OCI-LY1 (cell line): ENCODE measurements at regions not wholly inside any gene's neighbourhood (a gene's known extent, or its start where the extent isn't known, plus 50 kb on each side); places are given as distances from the start of the nearest gene placed in this dataset.

Experiments
- H2AFZ ChIP-seq: fragments of 200-600 bp; sonication (generic), shearing (Covaris generic); 2 replicates; pipeline ENCODE4 v1.6.0; 2014; ENCODE audit warnings: antibody characterized with exemption, mild to moderate bottlenecking, low read length
- H3F3A ChIP-seq: fragments of 200-600 bp; sonication (generic), shearing (Covaris generic); 2 replicates; pipeline ENCODE4 v1.6.0; 2014; ENCODE audit warnings: mild to moderate bottlenecking, antibody characterized with exemption, low read length, moderate library complexity; ENCODE audit not compliant: insufficient read depth
- H3K27ac ChIP-seq: fragments of 200-600 bp; sonication (generic); 2 replicates; pipeline ENCODE4 v1.5.1; 2014; ENCODE audit warnings: low read length, mixed run types, mild to moderate bottlenecking, low read depth; ENCODE audit not compliant: poor library complexity, severe bottlenecking
- H3K27me3 ChIP-seq: fragments of 200-600 bp; sonication (generic); 2 replicates; pipeline ENCODE4 v1.6.0; 2014; ENCODE audit warnings: antibody characterized with exemption, mild to moderate bottlenecking, low read length, moderate library complexity; ENCODE audit not compliant: insufficient read depth
- H3K36me3 ChIP-seq: fragments of 200-600 bp; sonication (generic); 2 replicates; pipeline ENCODE4 v1.6.1; 2014; ENCODE audit warnings: mild to moderate bottlenecking, antibody characterized with exemption, low read length, moderate library complexity, mixed read lengths; ENCODE audit not compliant: insufficient read depth
- H3K4me1 ChIP-seq: fragments of 200-600 bp; sonication (generic); 2 replicates; pipeline ENCODE4 v1.5.1; 2014; ENCODE audit warnings: mild to moderate bottlenecking, low read length, moderate library complexity; ENCODE audit not compliant: insufficient read depth, severe bottlenecking
- H3K4me2 ChIP-seq: fragments of 200-600 bp; sonication (generic), shearing (Covaris generic); 2 replicates; pipeline ENCODE4 v1.6.1; 2014; ENCODE audit warnings: low read length
- H3K4me3 ChIP-seq: fragments of 200-600 bp; sonication (generic); 2 replicates; pipeline ENCODE4 v1.5.1; 2014; ENCODE audit warnings: low read length, low read depth, mild to moderate bottlenecking, mixed read lengths; ENCODE audit not compliant: poor library complexity, severe bottlenecking
- H3K79me2 ChIP-seq: fragments of 200-600 bp; shearing (Covaris generic); 2 replicates; pipeline ENCODE4 v1.6.1; 2016; ENCODE audit warnings: mixed run types, low read length, mixed read lengths; ENCODE audit not compliant: insufficient read depth
- H3K9ac ChIP-seq: fragments of 200-600 bp; sonication (generic), shearing (Covaris generic); 2 replicates; pipeline ENCODE4 v1.6.1; 2014; ENCODE audit warnings: mild to moderate bottlenecking, low read length, mixed read lengths
- H3K9me2 ChIP-seq: fragments of 200-600 bp; sonication (generic), shearing (Covaris generic); 2 replicates; pipeline ENCODE4 v1.6.1; 2014; ENCODE audit warnings: low read depth, mild to moderate bottlenecking, low read length, mixed read lengths
- H3K9me3 ChIP-seq: fragments of 200-600 bp; shearing (Covaris generic); 2 replicates; pipeline ENCODE4 v1.6.1; 2014; ENCODE audit warnings: low read length, mixed read lengths
- H4K20me1 ChIP-seq: fragments of 200-600 bp; sonication (generic), shearing (Covaris generic); 2 replicates; pipeline ENCODE4 v1.6.0; 2016; ENCODE audit warnings: mild to moderate bottlenecking, low read length; ENCODE audit not compliant: insufficient read depth
- CTCF ChIP-seq: fragments of 200-600 bp; sonication (generic), shearing (Covaris generic); IDR thresholded peaks from 2 replicates; pipeline ENCODE4 v1.5.1; 2017; ENCODE audit warnings: mild to moderate bottlenecking, antibody characterized with exemption, low read length, moderate library complexity, mixed read lengths
- EZH2 ChIP-seq: fragments of 200-600 bp; sonication (generic), shearing (Covaris generic); IDR thresholded peaks from 2 replicates; pipeline ENCODE4 v1.8.0; 2017; ENCODE audit warnings: borderline replicate concordance, mixed run types, mild to moderate bottlenecking, antibody characterized with exemption, low read length, moderate library complexity, mixed read lengths

GRCh38 chr11:70712471-70712870 lies 314.1 kb downstream of the CTTN start:
- Histone ChIP-seq H4K20me1 (no peaks in the 10 kb centered on the region), H3K27me3 (no peaks in the 10 kb centered on the region), H3K36me3 (no peaks in the 10 kb centered on the region), H3K9ac (no peak overlapping the region), H3K4me2 (no peak overlapping the region), H3K27ac (no peak overlapping the region), H3K4me3 (no peak overlapping the region), H3K4me1 (no peaks in the 10 kb centered on the region), H2AFZ (no peak overlapping the region), H3K9me3 (no peaks in the 10 kb centered on the region), H3K9me2 (no peaks in the 10 kb centered on the region), H3F3A (no peaks in the 10 kb centered on the region), H3K79me2 (no peaks in the 10 kb centered on the region)
- TF ChIP-seq EZH2 (no peak), CTCF (no peak)

GRCh38 chr11:70713086-70713835 lies 314.9 kb downstream of the CTTN start:
- no peak overlapping the region for H3K4me3 ChIP-seq
- no peaks in the 10 kb centered on the region for H3K9me2 ChIP-seq
- no peaks in the 10 kb centered on the region for H3F3A ChIP-seq
- no peaks in the 10 kb centered on the region for H4K20me1 ChIP-seq
- H3K4me2 ChIP-seq, result no peak overlapping the region
- H2AFZ ChIP-seq, result no peak overlapping the region
- no peaks in the 10 kb centered on the region for H3K79me2 ChIP-seq
- no peak overlapping the region for H3K9ac ChIP-seq
- no peak for TF ChIP-seq CTCF
- TF ChIP-seq EZH2, result no peak
- H3K27ac ChIP-seq, result no peak overlapping the region
- H3K9me3 ChIP-seq, result no peaks in the 10 kb centered on the region
- H3K27me3 ChIP-seq, result no peaks in the 10 kb centered on the region
- no peaks in the 10 kb centered on the region for H3K36me3 ChIP-seq
- no peaks in the 10 kb centered on the region for H3K4me1 ChIP-seq

- Histone ChIP-seq H3K9ac (no peak overlapping the region), H3K4me2 (no peak overlapping the region)
These were observed 315.8 kb downstream of the CTTN start for GRCh38 chr11:70713988-70714665.

More at GRCh38 chr11:70713988-70714665, 315.8 kb downstream of the CTTN start:
- H4K20me1 ChIP-seq, result no peaks in the 10 kb centered on the region
- no peak overlapping the region for H3K4me3 ChIP-seq
- H3K27me3 ChIP-seq, result no peaks in the 10 kb centered on the region
- H3K4me1 ChIP-seq, result no peaks in the 10 kb centered on the region
- no peaks in the 10 kb centered on the region for H3F3A ChIP-seq
- H3K9me2 ChIP-seq, result no peaks in the 10 kb centered on the region
- no peaks in the 10 kb centered on the region for H3K79me2 ChIP-seq
- H3K36me3 ChIP-seq, result no peaks in the 10 kb centered on the region
- TF ChIP-seq EZH2 (no peak), CTCF (no peak)
- H3K9me3 ChIP-seq, result no peaks in the 10 kb centered on the region
- H3K27ac ChIP-seq, result no peak overlapping the region
- no peak overlapping the region for H2AFZ ChIP-seq
